Breast epithelium (tissue), 3 donors: ENCODE measurements at regions not wholly inside any gene's neighbourhood (a gene's known extent, or its start where the extent isn't known, plus 50 kb on each side); places are given as distances from the start of the nearest gene placed in this dataset.

Experiments used
- CTCF ChIP-seq, 3 donors: fragments of 450-650 bp; IDR thresholded peaks; one replicate each; pipeline ENCODE4 v1.5.1; 2016 to 2017; ENCODE audit warnings: antibody characterized with exemption in 3 of 3, mild to moderate bottlenecking in 3 of 3, moderate library complexity in 3 of 3
- POLR2A ChIP-seq: fragments of 450-650 bp; IDR thresholded peaks from one replicate; pipeline ENCODE4 v1.6.1; 2016; ENCODE audit warnings: antibody characterized with exemption, mild to moderate bottlenecking, moderate library complexity

GRCh38 chr12:131349397-131350127, 361.3 kb upstream of the SFSWAP start:
- TF ChIP-seq POLR2A (no peak), CTCF (IDR thresholded peaks at IDR 0.05) (no peak)
